Fibroblast of skin of right quadriceps (primary cell): ENCODE measurements at regions not wholly inside any gene's neighbourhood (a gene's known extent, or its start where the extent isn't known, plus 50 kb on each side); places are given as distances from the start of the nearest gene placed in this dataset.
"Not testable (repeated sequence)": the region's sequence is repeated elsewhere in the genome, so short reads cannot be mapped to it uniquely, and the experiment has no call there.

Experiments used
- DNase-seq: peaks from one replicate; pipeline ENCODE4 v3.0.0-alpha.2; 2013

DNA sequence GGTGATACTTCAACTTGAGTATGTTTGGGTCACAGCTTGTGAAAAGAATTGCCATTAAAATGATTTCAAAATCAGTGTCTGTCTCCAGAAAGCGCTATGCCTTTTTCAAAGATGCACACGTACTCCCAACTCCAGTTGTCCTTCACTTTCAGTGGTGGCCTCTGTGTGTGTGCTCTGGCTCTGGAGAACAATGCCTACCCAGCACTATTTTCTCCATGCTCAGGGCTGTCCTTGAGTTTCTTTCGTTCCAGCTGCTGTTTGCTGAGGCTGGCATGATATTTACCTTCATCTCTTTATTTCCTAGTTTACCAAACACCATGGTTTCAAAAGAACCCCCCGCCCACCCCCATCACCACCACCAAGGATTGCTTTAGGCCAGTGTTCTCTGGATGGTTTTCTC lies 136.8 kb downstream of the QRSL1 start:
- no peak for DNase-seq

DNA sequence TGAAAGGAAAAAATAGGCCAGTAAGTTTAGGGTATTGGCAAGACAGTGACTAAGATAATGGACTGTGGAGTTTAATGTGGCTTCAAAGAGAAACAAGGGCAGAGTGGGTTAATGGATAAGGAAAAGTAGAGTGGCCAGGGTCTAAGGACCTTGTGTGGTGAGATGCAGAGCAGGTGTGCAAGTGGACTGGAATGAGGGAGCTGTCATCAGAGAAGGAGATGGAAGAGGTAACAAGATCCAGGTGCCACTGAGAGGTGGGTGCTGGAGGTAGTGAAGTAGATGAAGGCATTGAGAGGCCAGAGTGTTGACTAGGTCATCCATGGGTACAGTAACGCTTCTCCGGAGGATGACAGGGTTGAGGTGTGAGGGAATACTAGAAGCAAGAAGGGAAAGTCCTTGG lies 136.1 kb downstream of the QRSL1 start:
- DNase-seq, result no peak

GRCh38 chr6:106764353-106764980 lies 135.1 kb downstream of the QRSL1 start:
- no peak for DNase-seq

DNA sequence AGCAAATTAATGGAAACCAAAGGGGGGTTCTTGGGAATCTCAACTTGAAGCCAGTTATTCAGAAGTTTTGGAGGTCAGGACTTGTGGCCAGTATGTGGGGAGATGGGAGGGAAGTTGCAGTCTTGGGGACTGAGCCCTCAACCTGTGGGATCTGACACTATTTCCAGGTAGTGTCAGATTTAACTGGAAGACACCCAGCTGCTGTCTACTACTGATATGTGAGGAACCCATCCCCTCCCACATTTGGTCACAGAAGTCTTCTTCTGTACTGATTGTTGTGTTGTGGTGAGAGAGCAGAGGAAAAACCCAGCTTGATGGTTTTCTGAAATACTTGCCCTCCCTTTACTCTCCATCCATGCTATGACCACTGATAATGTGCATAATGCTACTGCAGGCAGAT lies 134.0 kb downstream of the QRSL1 start:
- DNase-seq, result no peak

GRCh38 chr6:106761160-106761559 lies 131.8 kb downstream of the QRSL1 start:
- no peak for DNase-seq

DNA sequence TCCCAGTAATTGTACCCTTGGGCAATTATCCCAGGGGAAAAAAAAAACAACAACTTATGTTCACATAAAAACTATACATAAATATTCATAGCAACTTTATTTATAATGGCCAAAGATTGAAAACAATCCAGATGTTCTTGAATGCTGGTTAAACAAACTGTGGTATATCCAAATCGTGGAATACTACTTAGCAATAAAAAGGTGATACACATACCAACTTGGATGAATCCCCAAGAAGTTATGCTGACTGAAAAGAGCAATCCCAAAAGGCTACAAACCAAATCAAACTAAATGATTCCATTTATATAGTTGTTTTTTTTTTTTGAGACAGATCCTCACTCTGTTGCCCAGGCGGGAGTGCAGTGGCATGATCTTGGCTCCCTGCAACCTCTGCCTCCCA lies 129.7 kb downstream of the QRSL1 start:
- DNase-seq, result no peak

DNA sequence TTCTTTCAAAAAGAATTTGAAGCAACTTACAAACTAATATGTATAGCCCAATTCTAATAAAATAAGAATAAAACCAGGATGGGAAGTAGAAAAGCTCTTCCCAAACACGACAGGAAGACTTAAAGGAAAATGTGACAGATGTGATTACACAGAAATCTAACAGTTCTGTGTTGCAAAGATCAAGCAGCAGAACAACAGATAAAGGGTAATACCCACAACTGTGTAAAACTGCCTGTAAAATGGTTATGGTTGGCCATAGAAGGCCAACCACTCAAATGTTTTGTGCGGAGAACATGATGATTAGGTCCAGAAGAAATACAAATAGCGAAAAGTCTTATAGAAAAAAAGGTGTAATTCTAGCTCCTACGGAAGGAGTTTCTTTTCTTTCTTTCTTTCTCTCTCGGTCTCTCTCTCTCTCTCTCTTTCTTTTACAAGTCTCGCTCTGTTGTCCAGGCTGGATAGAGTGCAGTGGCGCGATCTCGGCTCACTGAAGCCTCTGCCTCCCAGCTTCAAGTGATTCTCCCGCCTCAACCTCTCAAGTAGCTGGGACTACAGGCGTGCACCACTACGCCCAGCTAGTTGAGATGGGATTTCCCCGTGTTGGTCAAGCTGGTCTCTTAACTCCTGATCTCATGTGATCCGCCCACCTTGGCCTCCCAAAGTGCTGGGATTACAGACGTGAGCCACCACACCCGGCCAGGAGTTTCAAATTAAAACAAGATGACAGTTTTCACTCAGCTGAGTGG lies 128.5 kb downstream of the QRSL1 start:
- DNase-seq, result no peak

GRCh38 chr6:106757267-106757666 lies 127.9 kb downstream of the QRSL1 start:
- no peak for DNase-seq

- DNase-seq, result no peak
Measured at GRCh38 chr6:106754215-106754614, 124.8 kb downstream of the QRSL1 start.

DNA sequence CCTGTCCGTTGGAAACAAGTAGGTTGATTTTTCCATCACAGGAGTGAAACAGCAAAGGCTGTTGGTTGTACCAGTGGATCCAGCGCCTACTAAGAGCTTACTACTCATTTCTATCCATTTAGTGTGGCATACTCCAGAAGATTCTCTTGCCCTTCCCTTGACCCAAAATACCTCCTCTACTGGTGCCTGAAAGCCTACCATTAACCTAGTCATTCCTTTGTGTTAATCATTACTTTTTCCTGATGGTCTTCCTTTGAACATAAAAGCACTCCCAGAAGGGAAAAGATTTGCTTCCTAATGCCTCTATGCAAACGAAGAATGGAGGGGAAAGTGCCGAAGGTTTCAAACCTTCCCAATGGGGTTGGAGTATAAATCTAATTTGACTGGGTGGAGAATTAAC lies 123.3 kb downstream of the QRSL1 start:
- DNase-seq, result no peak

DNA sequence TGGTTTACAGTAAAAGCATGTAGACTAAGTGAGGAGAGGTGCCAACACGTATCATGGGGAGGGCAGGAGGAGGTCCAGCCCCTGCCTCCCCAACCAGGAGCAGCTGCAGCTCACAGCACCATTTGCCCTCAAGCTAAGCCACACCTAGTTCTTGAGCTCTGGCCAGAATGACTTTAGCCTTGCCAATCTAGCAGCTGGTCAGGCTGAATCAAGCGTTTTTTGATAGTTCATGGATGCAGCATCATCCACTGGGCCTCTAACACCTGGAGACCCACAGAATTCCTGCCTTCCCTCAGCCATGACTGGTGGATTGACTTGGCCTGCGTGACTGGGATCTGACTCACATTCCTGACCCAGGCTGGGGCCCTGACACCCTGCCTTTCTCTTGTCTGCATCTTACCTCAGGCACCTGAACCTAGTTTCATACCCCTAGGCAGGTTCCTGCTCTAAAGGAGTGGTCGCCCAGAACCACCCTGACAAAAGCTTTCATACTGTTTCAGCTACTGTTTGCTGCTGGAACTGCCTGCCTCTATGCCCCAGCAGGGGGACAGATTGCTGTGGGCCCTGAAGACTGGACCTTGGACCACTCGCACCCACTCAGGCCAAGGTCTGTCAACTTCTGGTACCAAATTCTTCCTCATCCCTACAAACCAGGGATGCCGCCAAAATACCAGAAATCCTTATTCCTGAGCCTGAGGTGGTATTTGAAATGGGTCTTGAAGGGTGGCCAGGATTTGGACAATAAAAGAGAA lies 122.3 kb downstream of the QRSL1 start:
- peak; percentile 6 for DNase-seq

DNA sequence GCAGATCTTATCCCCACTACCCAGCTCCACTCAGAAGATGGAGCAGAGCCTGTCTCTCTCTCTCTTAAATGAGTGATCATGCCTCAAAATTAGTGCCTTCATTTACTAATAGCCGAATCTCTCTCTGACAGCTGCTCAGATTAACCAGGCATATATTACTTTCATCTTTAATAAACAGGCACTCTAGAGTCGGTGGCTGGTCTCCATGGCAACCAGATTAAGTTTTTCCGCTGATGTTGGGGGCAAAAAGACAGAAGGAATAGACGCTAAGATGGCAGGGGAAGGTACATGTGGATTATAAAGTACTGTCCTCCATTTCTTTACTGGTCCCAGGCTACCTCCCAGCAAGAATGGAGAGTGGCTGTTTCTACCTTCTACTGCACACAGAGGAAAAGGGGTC lies 121.6 kb downstream of the QRSL1 start:
- DNase-seq, result no peak

- no peak for DNase-seq
Measured at GRCh38 chr6:106750142-106750918, 121.0 kb downstream of the QRSL1 start.

- DNase-seq, result peak; percentile 16
Measured at GRCh38 chr6:106749609-106750008, 120.2 kb downstream of the QRSL1 start.

GRCh38 chr6:106748547-106749207 lies 119.3 kb downstream of the QRSL1 start:
- DNase-seq, result no peak

GRCh38 chr6:106747139-106747538 lies 117.8 kb downstream of the QRSL1 start:
- no peak for DNase-seq

DNA sequence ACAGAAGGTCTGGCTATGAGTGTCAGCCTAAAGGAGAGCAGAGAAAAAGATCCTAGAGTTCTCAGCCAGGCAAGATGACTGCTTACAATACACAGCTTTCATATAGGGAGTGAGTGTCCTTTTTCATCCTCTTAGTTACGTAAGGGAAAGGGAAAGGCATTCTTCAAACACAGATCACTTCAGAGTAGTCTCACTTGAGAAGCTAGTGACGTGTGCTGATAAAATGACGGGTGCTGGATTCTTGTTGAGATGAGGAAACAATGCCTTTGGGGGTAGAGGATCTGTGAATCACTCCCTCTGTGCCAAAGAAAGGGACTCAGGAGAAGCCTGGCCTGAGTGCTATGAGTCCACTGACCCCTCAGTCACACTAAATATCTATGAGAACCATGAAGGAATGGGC lies 117.3 kb downstream of the QRSL1 start:
- DNase-seq, result peak; percentile 50

DNA sequence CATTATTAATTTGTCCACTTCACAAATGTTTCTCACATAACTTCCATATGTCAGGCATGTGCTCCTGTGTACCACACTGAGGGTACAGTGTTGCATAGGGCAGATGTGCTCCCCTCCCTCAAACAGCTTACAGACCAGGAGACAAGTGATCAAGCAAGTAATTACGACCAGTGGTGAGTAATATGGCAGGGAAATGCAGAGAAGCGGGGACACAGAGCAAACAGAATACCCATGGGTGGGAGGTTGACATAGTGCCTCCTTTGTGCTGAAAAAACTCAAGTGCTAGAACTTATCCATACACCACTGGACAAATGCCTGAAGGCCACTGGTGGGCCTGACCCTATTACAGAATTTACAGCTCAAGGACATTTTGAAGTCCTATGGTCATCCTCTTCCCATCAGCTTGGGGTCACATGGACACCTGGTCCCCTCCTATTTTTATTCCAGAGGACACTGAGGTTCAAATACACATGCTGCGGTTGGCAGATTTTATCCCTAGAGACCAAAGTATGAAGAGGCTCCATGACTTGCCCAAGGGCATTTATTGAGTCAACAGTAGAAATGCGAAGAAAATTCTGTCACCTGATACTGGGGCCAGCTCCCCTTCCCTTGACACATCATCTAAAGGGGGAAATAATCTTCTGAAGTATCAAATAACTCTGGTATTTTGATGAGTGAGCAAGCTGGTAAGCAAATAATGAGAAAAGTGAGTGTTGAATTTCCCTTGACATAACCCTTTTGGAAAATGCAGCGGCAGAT lies 116.6 kb downstream of the QRSL1 start:
- DNase-seq, result no peak

- DNase-seq, result no peak
Measured at GRCh38 chr6:106745197-106745770, 115.9 kb downstream of the QRSL1 start.

- DNase-seq, result no peak
Measured at GRCh38 chr6:106744781-106745180, 115.4 kb downstream of the QRSL1 start.

DNA sequence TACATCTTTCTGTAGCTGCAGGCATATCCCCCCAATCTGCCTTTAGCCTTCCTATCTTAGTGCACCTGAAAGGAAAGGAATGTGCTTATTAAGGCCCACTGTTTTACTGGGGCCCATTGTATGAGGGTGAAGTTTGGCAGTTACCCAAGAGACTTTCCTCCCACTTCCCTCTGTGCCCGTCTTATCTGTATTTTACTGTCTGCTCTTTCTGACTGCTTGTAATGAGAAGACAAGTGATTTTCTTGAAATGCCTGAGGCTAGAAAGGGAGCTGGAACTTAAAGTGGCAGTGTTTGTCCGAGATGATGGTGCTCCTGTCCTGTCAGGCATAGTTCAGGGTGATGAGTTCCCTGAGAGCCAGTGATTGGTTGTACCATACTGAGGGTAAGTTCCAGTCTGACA lies 114.7 kb downstream of the QRSL1 start:
- DNase-seq, result not testable (repeated sequence)

DNA sequence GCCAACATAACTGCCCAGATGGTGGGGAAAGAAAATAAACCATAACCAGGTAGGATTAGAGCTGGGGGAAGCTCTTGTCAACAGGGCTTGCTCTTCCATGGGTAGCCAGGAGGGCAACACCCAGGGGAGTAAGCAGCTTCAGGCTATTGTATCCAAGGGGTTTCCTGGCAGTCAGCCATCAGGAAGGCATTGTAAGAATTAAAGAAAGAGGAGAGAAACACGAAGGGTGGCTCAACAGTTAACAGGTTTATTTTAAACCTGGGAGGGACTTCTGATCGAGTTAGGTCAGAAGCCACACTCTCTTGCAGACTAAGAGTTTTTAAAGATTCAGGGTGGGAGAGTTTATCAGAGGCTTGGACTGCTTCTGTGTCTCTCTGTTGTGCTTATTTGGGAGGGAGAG lies 114.2 kb downstream of the QRSL1 start:
- no peak for DNase-seq
